ENCODE measurements at regions not wholly inside any gene's neighbourhood (a gene's known extent, or its start where the extent isn't known, plus 50 kb on each side); places are given as distances from the start of the nearest gene placed in this dataset.

DNA sequence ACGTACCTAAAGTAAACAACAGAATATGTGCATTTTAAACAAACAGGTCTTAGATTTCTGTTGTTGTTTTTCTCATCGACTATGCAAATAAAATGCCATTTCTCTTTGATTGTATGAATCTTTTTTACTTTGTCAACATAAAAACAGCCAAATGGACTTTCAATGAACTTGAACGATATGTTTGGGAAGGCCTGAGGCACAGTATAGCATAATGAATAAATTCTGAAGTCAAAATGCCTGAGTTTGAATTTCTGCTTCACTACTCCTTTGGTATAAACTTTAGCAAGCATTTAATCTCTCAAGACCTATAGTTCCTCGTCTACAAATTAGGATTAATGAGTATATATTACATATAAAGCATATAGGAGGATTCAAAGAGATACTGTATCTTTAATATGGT lies 1369.9 kb upstream of the TENM4 start:
- Histone ChIP-seq H3T11ph (ENCODE audit: low read length) (no peak overlapping the region), H2BK12ac (ENCODE audit: insufficient read length, low read depth, low read length) (no peak overlapping the region), H2BK120ac (ENCODE audit: low read depth, low read length, poor library complexity, severe bottlenecking) (no peak overlapping the region), H4K5ac (ENCODE audit: insufficient read length, low read depth, low read length) (no peak overlapping the region), H3K18ac (ENCODE audit: insufficient read length, low read depth, low read length) (no peak overlapping the region), H2BK5ac (ENCODE audit: insufficient read length, low read length) (no peak overlapping the region), H3K9ac (ENCODE audit: extremely low read depth, insufficient read length, low read length) (no peak overlapping the region), H2BK15ac (ENCODE audit: low read depth, low read length) (no peak overlapping the region), H4K8ac (replicated peaks; ENCODE audit: insufficient read length, low read depth, low read length) (no peak overlapping the region), H3K79me1 (ENCODE audit: insufficient read depth, low read depth, low read length, poor library complexity, severe bottlenecking) (no peaks in the 10 kb centered on the region), H3K4ac (ENCODE audit: low read depth, low read length) (no peak overlapping the region), H2AFZ (ENCODE audit: low read length) (no peak overlapping the region), H2BK20ac (ENCODE audit: low read depth, low read length, poor library complexity, severe bottlenecking) (no peak overlapping the region), H3K79me2 (ENCODE audit: insufficient read depth, low read length) (no peaks in the 10 kb centered on the region), H3K27me3 (ENCODE audit: insufficient read depth, low read length) (no peaks in the 10 kb centered on the region), H2AK5ac (ENCODE audit: insufficient read length, low read length) (no peak overlapping the region), H4K20me1 (ENCODE audit: control insufficient read depth, insufficient read depth, insufficient read length) (no peaks in the 10 kb centered on the region), H3K9me3 (ENCODE audit: control insufficient read depth, low read depth, low read length) (no peaks in the 10 kb centered on the region), H4K91ac (ENCODE audit: insufficient read length, low read depth, low read length) (no peak overlapping the region), H3K4me1 (ENCODE audit: insufficient read depth, low read length) (0 out of 2 replicates have a peak, but pooled peaks cover 2% of the 10 kb centered on the region), H3K4me2 (ENCODE audit: insufficient read depth, insufficient read length, low read length) (no peak overlapping the region), H3K14ac (ENCODE audit: insufficient read depth, low read length) (no peak overlapping the region), H3K23me2 (ENCODE audit: insufficient read length, low read depth, low read length, poor library complexity, severe bottlenecking) (no peaks in the 10 kb centered on the region), H3K27ac (ENCODE audit: insufficient read length, low read depth, low read length) (no peak overlapping the region), H3K56ac (ENCODE audit: insufficient read length, low read depth, low read length) (no peak overlapping the region), H3K23ac (ENCODE audit: insufficient read length, low read depth, low read length) (no peak overlapping the region)
- H3K36me3 Mint-ChIP-seq (ENCODE audit: insufficient read depth in 1 of 3, low read depth in 3 of 3) = no peaks in the 10 kb centered on the region
- H3K9me3 Mint-ChIP-seq = no peaks in the 10 kb centered on the region
- no peak overlapping the region for H3K4me3 Mint-ChIP-seq
- WGBS (ENCODE audit: extremely low coverage, insufficient read length, low lambda C conversion rate) = no CpG with 5 or more reads among the region's 4 CpGs
- peaks cover 11 to 20% of the 10 kb centered on the region in 2 experiments for H3K4me1 Mint-ChIP-seq
- no peak for TF ChIP-seq CTCF (conservative IDR thresholded peaks at IDR 0.05)
- no peaks in the 10 kb centered on the region for H3K27me3 Mint-ChIP-seq (ENCODE audit: low read depth)
- no peak overlapping the region for H3K27ac Mint-ChIP-seq
- no peak for DNase-seq

All from H9 (cell line).